GM12891 (cell line): ENCODE measurements at regions not wholly inside any gene's neighbourhood (a gene's known extent, or its start where the extent isn't known, plus 50 kb on each side); places are given as distances from the start of the nearest gene placed in this dataset.
"Not testable (repeated sequence)": the region's sequence is repeated elsewhere in the genome, so short reads cannot be mapped to it uniquely, and the experiment has no call there.

Experiments
- DNase-seq: peaks from one replicate; pipeline ENCODE4 v3.0.0; 2011; ENCODE audit warnings: low spot score; ENCODE audit not compliant: insufficient read length
- FAIRE-seq: peaks from 2 replicates; lab custom pipeline; 2011; peaks lifted over from hg19 to GRCh38; lab: Jason Lieb, UNC
- PAX5 ChIP-seq: IDR thresholded peaks from 2 replicates; pipeline ENCODE4 v1.6.1; 2011; ENCODE audit warnings: low read length, moderate library complexity, mild to moderate bottlenecking; ENCODE audit not compliant: insufficient read depth, severe bottlenecking
- POLR2A ChIP-seq: IDR thresholded peaks from 2 replicates; pipeline ENCODE4 v1.6.1; 2011; ENCODE audit warnings: low read depth, low read length, control low read depth
- POLR2AphosphoS5 ChIP-seq: IDR thresholded peaks from 2 replicates; pipeline ENCODE4 v1.6.1; 2011; ENCODE audit warnings: low read depth, low read length, control low read depth
- POU2F2 ChIP-seq: IDR thresholded peaks from 2 replicates; pipeline ENCODE4 v1.6.1; 2011; ENCODE audit warnings: low read depth, mild to moderate bottlenecking, control low read depth, low read length, moderate library complexity
- SPI1 ChIP-seq: IDR thresholded peaks from 2 replicates; pipeline ENCODE4 v1.6.1; 2011; ENCODE audit warnings: low read depth, low read length, control low read depth
- TAF1 ChIP-seq: IDR thresholded peaks from 2 replicates; pipeline ENCODE4 v1.6.1; 2011; ENCODE audit warnings: low read depth, low read length, control low read depth

DNA sequence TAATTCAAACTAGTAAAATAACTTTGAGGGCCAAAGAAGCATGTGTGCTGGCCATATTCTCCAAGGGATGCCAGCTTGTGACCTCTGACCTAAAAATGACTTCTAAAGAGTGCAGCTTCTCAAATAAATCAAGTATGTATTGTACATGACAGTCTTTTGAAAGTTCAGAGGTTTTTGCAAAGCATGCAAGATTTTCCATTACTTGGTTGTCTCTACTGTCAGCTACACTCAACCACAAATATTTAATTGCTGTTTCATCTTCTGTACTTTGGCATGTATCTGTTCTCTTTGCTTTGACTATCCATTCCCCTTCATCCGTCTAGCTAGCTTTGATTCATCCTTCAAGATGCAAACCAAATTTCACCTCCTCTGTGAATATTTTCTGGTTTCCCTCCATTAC, 121.9 kb upstream of the HS3ST2 start:
- DNase-seq (no peak), FAIRE-seq (no peak)
- TF ChIP-seq SPI1 (no peak), POU2F2 (no peak), TAF1 (no peak), POLR2A (no peak), POLR2AphosphoS5 (no peak), PAX5 (no peak)

DNA sequence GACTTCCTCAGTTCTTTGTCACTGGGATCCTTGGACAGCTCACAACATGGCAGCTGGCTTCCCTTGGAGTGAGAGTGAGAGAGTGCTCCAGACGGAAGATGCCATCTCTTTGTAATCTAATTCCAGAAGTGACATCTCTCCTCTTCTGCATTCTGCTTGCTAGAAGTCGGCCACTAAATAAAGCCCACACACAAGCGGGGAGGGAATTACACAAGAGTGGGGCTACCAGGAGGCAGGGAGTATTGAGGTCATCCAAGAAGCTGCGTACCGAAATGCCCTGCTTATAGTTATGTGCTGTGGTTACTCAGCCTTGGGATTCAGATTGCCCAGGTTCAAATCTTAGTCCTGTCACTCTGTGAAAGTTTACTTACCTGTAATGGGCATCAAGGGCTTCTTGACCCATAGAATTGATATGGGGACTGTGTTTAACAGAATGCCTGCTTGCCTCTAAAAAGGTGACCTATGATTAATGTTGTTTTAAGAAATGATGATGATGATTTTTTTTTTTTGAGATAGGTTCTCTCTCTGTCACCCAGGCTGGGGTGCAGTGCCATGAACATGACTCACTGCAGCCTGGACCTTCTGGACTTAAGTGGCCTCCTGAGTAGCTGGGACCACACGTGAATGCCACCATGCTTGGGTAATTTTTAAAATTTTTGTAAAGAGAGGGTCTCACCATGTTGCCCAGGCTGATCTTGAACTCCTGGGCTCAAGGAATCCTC, 120.9 kb upstream of the HS3ST2 start:
- no peak for FAIRE-seq
- no peak for DNase-seq

DNA sequence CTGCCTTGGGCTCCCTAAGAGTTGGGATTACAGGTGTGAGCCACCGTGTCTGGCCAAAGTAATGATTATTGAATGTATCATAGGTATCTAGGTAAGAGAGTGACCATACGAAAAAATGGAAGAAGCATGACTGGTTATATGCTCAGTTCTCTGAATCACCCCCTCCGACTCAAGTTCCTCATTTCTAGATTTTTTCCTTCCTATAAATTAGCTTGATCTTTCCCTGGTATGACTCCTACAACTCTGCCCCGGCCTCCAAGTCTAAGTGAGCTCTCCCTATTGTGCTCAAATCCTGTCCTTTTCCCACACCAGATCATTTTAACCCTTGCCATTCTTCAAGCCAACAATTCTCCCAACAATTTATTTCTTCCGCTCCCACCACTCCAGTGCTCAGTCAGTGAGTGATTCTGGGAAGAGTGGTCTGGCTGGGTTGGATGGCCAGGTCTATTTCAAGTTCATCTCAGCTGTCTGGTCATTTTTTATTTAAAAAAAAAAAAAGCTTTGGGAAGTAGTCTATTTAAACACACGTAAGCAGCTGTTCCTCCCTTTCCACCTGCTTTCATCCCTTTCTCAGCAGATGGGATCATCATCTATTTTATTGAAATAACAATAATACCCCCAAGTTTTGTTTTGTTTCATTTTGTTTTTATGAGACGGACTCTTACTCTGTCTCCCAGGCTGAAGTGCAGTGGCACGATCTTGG, 120.2 kb upstream of the HS3ST2 start:
- no peak for TF ChIP-seq POLR2AphosphoS5
- TF ChIP-seq PAX5 = no peak
- no peak for TF ChIP-seq TAF1
- TF ChIP-seq POU2F2 = no peak
- FAIRE-seq (no peak), DNase-seq (no peak)

More for the DNA sequence above, 120.9 kb upstream of the HS3ST2 start:
- TF ChIP-seq POU2F2 (no peak), TAF1 (no peak), POLR2AphosphoS5 (no peak), SPI1 (no peak), POLR2A (no peak), PAX5 (no peak)

DNA sequence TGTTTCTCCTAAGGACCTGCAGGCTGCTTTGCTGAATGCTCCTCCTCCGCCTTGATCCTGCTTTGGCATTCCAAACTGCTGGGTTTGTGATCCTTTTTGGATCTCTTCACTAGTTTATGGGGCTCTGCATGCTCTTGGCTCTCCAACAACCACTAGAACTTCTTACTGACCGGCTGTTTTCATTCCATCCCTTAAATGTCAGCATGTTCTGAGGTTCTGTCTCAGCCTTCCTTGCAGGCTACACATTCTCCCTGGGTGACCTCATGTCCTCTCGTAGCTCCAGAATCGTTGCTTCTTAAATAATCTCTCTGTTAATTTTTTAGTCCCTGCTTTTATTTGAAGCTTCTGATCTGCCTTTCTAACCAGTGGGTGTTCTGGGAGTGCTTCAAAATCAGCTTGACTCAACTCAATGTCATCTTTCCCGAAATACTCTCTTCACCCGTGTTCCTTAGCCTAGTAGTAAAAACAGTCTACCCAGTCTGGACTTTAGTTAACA, 119.0 kb upstream of the HS3ST2 start:
- DNase-seq (no peak), FAIRE-seq (no peak)
- TF ChIP-seq POLR2AphosphoS5 (no peak), SPI1 (no peak), PAX5 (no peak), POU2F2 (no peak), TAF1 (no peak), POLR2A (no peak)

DNA sequence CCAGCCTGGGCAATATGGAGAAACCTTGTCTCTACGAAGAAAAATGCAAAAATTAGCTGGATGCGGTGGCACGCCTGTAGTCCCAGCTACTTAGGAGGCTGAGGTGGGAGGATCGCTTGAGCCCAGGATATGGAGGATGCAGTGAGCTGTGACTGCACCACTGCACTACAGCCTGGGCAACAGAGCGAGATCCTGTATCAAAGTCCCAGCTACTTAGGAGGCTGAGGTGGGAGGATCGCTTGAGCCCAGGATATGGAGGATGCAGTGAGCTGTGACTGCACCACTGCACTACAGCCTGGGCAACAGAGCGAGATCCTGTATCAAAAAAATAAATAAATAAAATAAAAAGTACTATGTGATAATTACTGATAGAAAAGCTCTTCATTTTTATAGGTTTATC, 118.2 kb upstream of the HS3ST2 start:
- not testable (repeated sequence) for FAIRE-seq, DNase-seq

DNA sequence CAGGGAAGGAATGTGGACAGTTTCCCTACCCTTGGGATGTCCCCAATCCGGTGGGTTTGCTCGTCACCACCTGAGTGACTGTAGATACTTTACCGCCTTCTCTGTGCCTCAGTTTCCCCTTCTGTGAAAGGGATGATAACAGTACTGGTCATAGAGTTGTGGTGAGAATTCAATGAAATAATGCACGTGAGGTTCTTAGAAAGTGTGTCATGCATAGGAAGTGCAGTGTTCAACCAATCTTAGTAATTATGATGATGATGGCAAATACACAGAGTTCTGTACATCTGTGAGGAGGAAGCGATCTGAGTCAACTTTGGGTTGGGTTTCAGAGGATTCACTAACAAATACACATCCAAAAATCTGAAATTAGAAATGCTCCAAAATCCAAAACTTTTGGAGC, 114.6 kb upstream of the HS3ST2 start:
- FAIRE-seq (no peak), DNase-seq (no peak)
- TF ChIP-seq SPI1 (no peak), PAX5 (no peak), POLR2AphosphoS5 (no peak), TAF1 (no peak), POU2F2 (no peak), POLR2A (no peak)

DNA sequence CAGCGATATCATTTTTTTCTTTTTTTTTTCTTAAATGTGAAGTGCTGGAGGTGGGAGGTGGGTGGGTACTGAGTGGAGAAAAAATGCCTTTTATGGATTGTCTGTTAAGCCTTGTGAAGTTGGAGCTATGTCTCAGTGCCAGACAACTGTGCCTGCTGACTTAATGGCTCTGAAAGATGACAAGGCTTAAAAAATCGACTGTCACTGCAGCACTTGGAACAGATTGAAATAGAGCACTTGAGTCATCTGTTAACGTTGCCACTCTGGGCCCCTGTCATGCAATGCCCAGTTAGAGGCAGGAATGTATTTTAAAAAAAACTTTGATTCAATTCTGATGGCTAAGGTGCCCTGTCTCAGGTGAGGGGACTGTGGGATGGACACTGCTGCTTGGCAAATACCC, 108.2 kb upstream of the HS3ST2 start:
- DNase-seq = no peak
- TF ChIP-seq POU2F2 (no peak), SPI1 (no peak), TAF1 (no peak), POLR2A (no peak), PAX5 (no peak), POLR2AphosphoS5 (no peak)
- no peak for FAIRE-seq

DNA sequence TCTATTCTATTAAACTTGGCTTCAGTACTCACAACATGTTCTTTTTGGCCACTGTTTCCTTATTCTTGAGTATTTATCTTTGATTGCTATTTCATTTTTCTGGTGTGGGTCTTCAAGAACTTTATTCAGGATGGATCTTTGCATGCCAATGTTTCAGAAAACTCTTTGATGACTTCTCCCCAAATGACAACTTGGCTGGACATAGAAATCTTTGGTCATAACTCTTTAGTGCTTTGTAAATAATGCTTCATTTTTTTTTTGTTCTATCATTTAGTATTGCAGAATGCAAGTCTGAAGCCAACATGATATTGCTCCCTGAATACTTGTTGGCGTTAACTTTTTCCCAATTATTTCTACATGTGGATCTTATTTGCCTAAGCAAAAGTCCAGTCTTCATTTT, 103.6 kb upstream of the HS3ST2 start:
- DNase-seq (no peak), FAIRE-seq (no peak)
- no peak for TF ChIP-seq POLR2AphosphoS5
- no peak for TF ChIP-seq PAX5
- TF ChIP-seq POLR2A = no peak
- no peak for TF ChIP-seq SPI1
- TF ChIP-seq POU2F2 = no peak
- TF ChIP-seq TAF1 = no peak

DNA sequence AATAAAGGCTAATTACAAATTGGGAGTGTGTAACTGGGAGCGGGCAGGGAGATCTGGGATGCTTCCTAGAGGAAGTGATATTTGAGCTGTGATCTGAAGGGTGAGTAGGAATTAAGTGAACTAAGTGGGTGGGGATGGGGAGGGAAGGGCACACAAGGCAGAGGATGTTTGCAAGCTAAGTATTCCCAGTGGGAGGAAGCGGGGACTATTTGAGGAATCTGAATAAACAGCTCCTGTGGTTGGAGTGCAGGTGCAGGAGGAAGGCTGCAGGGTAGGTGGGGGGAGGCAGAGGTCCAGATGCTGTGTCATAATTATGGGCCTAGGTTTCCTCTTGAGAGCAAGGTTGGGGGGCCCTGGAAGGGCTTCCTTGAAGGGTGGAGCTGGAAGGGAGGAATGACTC, 102.1 kb upstream of the HS3ST2 start:
- TF ChIP-seq TAF1 (no peak), POLR2AphosphoS5 (no peak), POU2F2 (no peak), SPI1 (no peak)
- FAIRE-seq = no peak
- no peak for DNase-seq

DNA sequence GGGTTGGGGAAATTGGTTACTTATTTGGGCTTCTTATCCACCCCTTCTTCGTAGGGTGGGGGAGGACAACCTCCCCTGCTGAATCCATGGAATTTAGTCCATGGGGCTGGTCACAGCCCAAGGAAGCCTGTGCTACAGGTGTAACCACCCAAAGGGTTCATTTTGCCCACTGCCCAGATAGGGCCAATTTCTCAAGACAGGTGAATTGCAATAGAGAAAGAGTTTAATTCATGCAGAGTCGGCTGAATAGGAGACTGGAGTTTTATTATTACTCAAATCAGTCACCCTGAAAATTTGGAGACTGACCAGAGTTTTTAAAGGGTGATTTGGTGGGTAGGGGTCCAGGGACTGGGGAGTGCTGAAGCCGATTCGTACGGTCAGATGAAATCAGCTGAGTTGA, 101.5 kb upstream of the HS3ST2 start:
- no peak for FAIRE-seq
- TF ChIP-seq POLR2A (no peak), PAX5 (no peak), POU2F2 (no peak), TAF1 (no peak), POLR2AphosphoS5 (no peak), SPI1 (no peak)
- DNase-seq = no peak

DNA sequence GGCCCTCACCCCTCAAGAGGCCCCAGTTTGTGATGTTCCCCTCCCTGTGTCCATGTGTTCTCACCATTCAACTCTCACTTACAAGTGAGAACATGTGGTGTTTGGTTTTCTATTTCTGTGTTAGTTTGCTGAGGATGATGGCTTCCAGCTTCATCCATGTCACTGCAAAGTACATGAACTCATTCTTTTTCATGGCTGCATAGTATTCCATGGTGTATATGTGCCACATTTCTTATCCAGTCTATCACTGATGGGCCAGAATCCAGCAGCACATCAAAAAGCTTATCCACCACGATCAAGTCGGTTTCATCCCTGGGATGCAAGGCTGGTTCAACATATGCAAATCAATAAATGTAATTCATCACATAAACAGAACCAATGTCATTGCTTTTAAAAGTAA, 95.4 kb upstream of the HS3ST2 start:
- not testable (repeated sequence) for FAIRE-seq, DNase-seq
